BJ (cell line): ENCODE measurements at regions not wholly inside any gene's neighbourhood (a gene's known extent, or its start where the extent isn't known, plus 50 kb on each side); places are given as distances from the start of the nearest gene placed in this dataset.

Source experiments
- CTCF ChIA-PET: fragments of 350-600 bp; formaldehyde crosslinking; extraction: SDS; loops from one replicate; lab custom pipeline; 2021; ENCODE audit warnings: antibody characterized with exemption, inconsistent platforms; lab: Yijun Ruan, JAX
- POLR2A ChIA-PET: fragments of 300-600 bp; sonication (Branson Sonifier 250); formaldehyde crosslinking; extraction: SDS; loops from one replicate; lab custom pipeline; 2021; ENCODE audit warnings: antibody characterized with exemption; lab: Charles Lee
- DNase-seq: peaks from one replicate; pipeline ENCODE4 v3.0.0-alpha.2; 2011; ENCODE audit warnings: low read depth
- H3K27me3 ChIP-seq: 2 replicates; pipeline ENCODE4 v1.6.0; 2011; ENCODE audit warnings: low read length; ENCODE audit not compliant: control insufficient read depth, insufficient read depth
- H3K36me3 ChIP-seq: 2 replicates; pipeline ENCODE4 v1.5.1; 2011; ENCODE audit warnings: low read length; ENCODE audit not compliant: control insufficient read depth, insufficient read depth
- H3K4me3 ChIP-seq: 2 replicates; pipeline ENCODE4 v1.5.1; 2011; ENCODE audit warnings: low read depth, mild to moderate bottlenecking, control low read depth, low read length
- TF ChIP-seq, protein P1 (sequence below): IDR thresholded peaks from 2 replicates; pipeline ENCODE4 v1.5.1; 2011; ENCODE audit warnings: low read depth, mild to moderate bottlenecking, control low read depth, inconsistent platforms, low read length, moderate library complexity; ENCODE audit not compliant: insufficient read depth

DNA sequence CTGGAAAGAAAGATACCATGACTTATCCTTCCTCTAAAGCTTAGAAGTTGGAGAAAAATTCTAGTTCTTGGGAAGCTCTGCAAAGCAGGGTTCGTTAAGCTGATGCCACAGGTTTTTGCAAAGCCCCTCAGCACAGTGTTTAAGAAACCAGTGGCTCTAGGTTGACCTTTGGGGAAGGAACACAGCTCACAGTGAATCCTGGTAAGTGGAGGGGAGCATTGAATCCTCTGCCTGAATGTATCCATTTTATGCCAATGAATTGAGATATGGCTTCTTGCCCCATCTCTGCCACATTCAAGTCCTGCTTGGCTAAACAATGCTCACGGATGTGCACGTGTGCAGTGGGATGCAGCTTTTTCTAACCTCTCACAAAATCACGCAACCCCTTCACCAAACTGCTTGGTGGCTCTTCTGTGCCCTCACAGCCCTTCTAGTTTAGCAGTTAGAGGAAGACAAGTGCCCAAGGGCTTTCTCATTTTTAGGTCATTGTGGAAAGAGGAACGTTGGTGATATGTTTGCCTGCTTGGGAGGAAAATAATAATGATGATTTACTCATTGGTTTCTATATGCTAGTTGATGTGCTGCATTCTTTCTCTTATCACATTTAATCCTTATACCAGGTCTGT lies 111.3 kb downstream of the DAD1 start:
- no peak for DNase-seq
- Histone ChIP-seq H3K4me3 (no peak overlapping the region), H3K36me3 (no peaks in the 10 kb centered on the region), H3K27me3 (peaks cover 8% of the 10 kb centered on the region)
- TF ChIP-seq, protein P1, sequence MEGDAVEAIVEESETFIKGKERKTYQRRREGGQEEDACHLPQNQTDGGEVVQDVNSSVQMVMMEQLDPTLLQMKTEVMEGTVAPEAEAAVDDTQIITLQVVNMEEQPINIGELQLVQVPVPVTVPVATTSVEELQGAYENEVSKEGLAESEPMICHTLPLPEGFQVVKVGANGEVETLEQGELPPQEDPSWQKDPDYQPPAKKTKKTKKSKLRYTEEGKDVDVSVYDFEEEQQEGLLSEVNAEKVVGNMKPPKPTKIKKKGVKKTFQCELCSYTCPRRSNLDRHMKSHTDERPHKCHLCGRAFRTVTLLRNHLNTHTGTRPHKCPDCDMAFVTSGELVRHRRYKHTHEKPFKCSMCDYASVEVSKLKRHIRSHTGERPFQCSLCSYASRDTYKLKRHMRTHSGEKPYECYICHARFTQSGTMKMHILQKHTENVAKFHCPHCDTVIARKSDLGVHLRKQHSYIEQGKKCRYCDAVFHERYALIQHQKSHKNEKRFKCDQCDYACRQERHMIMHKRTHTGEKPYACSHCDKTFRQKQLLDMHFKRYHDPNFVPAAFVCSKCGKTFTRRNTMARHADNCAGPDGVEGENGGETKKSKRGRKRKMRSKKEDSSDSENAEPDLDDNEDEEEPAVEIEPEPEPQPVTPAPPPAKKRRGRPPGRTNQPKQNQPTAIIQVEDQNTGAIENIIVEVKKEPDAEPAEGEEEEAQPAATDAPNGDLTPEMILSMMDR = no peak
- ChIA-PET POLR2A (no interaction called here), CTCF (interaction anchor here (1.3 to 2.0 kb wide), 4 partner anchors 11 to 89 kb away, joined by 3 to 7 read pairs (median 4); no protein-coding TSS in a partner anchor)

DNA sequence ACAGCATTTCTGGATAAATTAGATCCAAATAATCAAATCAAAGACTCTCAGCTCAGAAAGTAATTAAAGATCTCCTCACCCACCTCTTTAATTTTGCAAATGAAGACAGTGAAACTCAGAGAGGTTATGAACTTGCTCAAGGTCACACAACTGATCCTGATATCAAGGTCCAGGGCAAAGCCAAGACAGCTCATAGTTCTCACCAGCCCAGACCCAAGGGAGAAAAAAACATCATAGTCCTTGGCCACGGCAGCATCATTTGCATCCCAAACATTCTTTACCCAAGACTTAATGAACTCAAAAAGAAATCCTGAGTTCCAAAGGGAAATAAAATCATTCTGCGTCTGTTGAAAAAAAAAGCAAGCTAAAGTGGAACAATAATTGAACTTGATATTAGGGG lies 112.1 kb downstream of the DAD1 start:
- no peak overlapping the region for H3K4me3 ChIP-seq
- POLR2A ChIA-PET = interaction anchor here (0.7 kb wide), 1 partner anchor 15 kb away, joined by 6 read pairs; no protein-coding TSS in a partner anchor
- CTCF ChIA-PET = interaction anchor here (0.6 to 2.0 kb wide), 6 partner anchors 12 to 88 kb away, joined by 3 to 7 read pairs (median 4); no protein-coding TSS in a partner anchor
- H3K36me3 ChIP-seq = no peaks in the 10 kb centered on the region
- peaks cover 4% of the 10 kb centered on the region for H3K27me3 ChIP-seq
- DNase-seq = no peak
- TF ChIP-seq, protein P1 = no peak

DNA sequence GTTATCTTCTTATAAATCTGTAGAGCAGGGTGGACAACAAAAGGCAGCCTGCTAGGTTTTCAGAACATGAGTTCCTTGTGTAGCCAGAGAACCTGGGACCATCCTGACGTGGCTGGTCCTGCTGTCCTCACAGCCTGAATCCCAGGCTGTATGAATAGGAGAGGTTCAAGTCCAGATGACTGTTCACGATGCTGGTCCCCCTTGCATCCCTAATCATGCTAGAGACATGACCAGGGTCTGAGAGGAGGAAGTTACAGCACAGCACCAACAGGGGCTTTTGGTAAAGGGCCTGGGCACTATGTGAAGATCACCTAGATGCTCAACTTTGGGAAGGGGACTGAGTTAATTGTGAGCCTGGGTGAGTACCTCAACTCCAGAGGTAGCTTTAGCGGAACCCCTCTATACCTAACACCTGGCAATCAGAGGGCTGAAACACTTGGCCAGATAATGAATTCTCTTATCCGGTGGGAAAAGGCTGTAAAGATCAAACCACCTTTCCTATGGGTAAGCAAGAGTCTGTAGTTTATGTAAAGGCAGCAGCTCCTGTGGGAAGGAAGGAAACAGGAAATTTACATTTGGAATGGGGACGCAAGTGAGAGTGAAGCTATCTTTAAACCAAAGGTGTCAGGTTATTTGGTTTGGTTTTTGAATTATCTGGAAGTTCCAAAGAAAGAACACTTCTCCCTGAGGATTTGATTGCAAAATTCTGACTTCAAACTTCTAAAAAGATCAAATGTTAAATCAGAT lies 112.8 kb downstream of the DAD1 start:
- POLR2A ChIA-PET = interaction anchor here (0.7 kb wide), 1 partner anchor 14 kb away, joined by 6 read pairs; no protein-coding TSS in a partner anchor

DNA sequence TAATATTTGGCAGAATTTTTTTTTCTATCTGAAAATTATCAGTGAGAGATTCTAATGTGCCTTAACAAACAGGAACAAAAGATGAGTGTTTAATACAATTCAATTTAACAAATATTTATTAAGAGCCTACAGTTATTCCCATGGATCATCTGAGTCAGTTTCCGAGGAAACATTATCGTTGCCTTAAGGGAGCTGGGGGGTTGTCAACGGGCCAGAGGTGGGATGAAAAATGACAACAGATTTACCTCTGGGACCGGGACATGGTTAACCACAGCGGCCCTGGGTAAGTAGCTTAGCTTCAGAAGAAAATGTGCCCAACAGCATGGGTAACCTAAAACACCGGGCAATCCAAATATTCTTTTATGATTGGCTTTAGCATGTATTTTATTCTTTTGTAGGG lies 113.6 kb downstream of the DAD1 start:
- DNase-seq = no peak
- TF ChIP-seq, protein P1 = no peak
- CTCF ChIA-PET = interaction anchor here (4.9 kb wide), 1 partner anchor 86 kb away, joined by 43 read pairs; no protein-coding TSS in a partner anchor
- H3K36me3 ChIP-seq = no peaks in the 10 kb centered on the region
- H3K27me3 ChIP-seq = peaks cover 4% of the 10 kb centered on the region
- POLR2A ChIA-PET = no interaction called here
- no peak overlapping the region for H3K4me3 ChIP-seq

More for the DNA sequence above, 112.8 kb downstream of the DAD1 start:
- Histone ChIP-seq H3K36me3 (no peaks in the 10 kb centered on the region), H3K27me3 (peaks cover 2% of the 10 kb centered on the region), H3K4me3 (no peak overlapping the region)
- TF ChIP-seq, protein P1 = no peak
- CTCF ChIA-PET = interaction anchor here (0.6 to 4.9 kb wide), 5 partner anchors 13 to 354 kb away, joined by 3 to 43 read pairs (median 4); no protein-coding TSS in a partner anchor
- DNase-seq = no peak
